HK-2 (cell line): ENCODE measurements at regions not wholly inside any gene's neighbourhood (a gene's known extent, or its start where the extent isn't known, plus 50 kb on each side); places are given as distances from the start of the nearest gene placed in this dataset.

Experiments used
- DNase-seq: peaks from one replicate; pipeline ENCODE4 v3.0.0-alpha.2; 2018; ENCODE audit not compliant: unreplicated experiment

- no peak for DNase-seq
Measured at GRCh38 chr12:77406219-77406905, 341.0 kb upstream of the E2F7 start.

- DNase-seq, result no peak
Measured at GRCh38 chr12:77402716-77403115, 337.3 kb upstream of the E2F7 start.

DNA sequence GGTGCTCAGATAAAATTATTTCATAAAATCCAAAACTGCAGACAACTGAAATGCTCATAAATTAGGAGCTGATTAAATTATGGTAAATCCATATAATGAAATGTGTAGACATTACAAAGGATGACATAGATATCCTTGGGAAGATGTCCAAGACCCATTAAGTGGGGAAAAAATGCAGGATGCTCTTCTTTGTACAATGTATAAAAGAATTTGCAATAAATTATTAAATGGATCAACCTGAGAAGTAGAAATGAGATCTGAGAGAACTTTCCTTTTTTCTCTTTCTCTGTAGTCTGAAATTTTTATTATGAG lies 336.4 kb upstream of the E2F7 start:
- DNase-seq, result no peak

DNA sequence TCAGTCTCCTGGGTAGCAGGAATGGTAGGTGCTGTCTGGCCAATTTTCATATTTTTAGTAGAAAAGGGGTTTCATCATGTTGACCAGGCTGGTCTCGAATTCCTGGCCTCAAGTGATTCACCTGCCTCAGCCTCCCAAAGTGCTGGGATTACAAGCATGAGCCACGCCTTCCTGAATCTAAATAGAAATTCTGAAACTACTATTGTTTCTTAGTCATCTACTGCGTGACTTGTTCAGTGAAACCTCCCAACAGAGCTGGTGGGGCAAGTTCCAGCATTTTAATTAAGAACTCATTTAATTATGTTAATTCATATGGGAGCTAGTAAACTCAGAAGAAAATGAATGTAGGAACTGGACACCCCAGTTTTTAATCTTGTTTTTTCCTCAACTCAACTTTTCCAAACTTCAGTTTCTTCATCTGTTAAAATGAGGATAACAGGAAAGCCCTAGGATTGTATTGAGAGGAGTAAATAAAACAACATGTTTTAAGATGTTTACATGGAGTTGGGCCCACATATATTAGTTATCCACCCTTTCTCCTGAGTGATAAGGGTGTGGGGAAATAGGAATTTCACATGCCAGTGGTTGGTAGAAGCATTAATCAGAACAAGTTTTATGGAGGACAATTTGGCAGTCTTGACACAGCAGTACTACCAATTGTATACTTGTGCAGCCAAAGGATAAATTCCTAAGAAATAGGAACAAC lies 335.8 kb upstream of the E2F7 start:
- no peak for DNase-seq

- no peak for DNase-seq
Measured at GRCh38 chr12:77392467-77393088, 327.2 kb upstream of the E2F7 start.

DNA sequence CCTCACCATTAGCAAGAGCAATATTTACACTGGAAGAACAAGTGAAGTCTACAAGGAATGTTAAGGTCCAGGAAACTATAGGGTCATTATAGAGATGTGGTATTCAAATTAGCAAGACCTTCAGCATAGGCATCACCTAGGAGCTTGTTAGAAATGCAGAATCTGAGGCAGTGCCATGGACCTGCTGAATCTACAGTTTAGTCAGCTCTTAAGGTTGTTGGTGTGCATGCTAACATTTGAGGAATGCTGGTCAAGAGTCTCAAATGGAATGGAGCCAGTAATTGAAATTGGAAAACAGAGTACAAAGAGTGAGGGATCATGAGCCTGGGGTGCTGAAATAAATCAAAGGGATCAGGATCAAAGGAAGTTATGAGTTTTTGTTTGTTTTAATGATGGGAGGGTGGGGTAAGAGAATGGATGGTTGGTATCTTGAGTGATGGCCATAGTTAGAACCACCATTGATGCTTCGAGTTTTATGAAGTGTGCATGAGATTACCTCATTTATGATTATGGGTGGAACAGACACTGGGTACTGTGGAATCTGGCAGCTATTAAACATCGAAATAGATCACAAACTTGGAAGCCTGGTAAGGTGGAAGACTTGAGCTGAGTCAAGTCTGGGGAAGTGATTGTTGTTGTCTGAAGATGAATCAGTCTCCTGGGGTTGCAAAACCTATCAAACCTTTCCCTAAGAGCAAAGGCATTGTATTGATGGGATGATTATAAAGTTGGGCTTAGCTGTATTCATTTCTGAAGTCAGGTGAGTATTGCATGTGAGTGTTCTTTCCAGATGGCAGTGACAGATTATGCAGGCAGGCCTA lies 323.3 kb upstream of the E2F7 start:
- no peak for DNase-seq

DNA sequence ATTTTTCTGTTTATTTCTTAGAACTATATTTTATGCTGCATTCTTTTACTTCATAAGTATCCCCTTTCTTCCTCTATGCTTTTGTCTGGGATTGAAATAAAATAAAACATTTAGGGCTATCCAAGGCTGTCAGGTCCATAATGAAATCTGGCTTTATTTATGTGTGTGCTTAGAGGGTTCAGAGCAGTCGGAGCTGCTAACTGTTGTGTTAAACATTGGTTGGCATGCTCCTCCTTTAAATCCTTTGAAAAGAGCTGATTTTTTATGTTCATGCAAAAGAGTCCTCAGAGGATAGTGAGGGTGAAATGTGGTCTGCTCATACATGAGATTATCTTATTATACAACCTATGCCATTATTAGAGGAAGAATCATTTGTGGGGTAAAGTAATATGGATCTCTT lies 322.3 kb upstream of the E2F7 start:
- DNase-seq, result no peak

DNA sequence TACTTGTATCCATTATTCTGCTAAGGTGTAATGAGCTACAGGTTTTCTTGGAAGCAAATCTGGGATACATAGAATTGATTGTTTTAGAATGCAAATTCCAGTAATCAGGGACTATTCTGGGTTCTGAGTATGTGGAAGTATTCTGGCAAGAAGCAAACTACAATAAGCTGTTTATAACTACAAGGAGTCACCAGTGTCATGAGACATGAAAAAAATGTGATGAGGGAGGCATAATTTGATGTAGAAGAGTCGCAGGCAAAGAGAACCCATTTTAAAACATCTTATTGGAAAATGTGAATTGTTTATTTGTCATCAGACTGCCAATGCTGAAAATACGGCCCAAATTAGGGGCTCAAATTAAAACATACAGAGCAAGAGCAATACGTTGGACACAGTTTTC lies 321.8 kb upstream of the E2F7 start:
- DNase-seq, result no peak

- no peak for DNase-seq
Measured at GRCh38 chr12:77384941-77385340, 319.6 kb upstream of the E2F7 start.

DNA sequence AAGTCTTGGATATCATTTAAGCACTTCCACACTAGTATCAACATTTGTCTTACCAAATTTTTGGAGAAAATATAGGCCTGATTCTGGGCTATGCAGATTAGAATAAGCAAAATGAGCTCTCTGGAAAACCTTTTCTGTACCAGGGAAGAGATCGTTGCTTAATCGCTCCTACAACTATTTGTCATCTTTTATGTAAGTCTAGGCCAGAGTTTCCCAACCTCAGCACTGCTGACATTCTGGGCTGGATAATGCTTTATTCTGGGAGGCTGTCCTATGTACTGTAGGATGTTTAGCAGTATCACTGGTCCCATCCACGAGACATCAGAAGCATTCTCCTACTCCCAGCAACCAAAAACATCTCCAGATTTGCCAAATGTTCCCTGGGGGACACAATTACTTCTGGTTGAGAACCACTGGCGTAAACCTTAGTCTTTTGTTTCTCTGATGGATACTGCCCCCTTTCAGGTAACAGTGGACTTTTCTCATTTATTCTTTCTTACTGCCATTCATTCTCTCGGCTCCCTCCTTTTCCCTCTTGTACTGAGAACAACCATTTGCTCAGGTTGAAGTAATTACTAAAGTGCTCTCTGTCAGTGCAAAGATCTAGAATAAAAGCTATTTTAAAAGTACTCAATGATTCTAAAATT lies 316.9 kb upstream of the E2F7 start:
- no peak for DNase-seq

DNA sequence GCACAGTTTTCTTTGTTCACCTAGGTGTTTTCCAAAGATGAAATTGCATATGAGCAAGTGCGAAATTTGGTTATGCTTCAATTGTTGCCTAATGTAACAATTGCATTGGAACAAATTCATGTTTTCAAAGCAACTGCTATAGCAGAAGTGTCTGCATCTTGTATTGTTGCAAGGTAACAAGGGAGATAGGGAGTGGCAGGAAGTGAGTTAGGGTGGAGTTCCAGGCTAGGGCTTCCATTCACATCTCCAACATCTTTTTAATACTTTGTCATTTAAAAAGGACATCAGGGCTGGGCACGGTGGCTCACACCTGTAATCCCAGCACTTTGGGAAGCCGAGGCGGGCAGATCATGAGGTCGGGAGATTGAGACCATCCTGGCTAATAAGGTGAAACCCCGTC lies 312.3 kb upstream of the E2F7 start:
- no peak for DNase-seq

- no peak for DNase-seq
Measured at GRCh38 chr12:77377116-77377515, 311.7 kb upstream of the E2F7 start.

GRCh38 chr12:77374673-77375072 lies 309.3 kb upstream of the E2F7 start:
- no peak for DNase-seq

GRCh38 chr12:77372494-77372893 lies 307.1 kb upstream of the E2F7 start:
- no peak for DNase-seq

DNA sequence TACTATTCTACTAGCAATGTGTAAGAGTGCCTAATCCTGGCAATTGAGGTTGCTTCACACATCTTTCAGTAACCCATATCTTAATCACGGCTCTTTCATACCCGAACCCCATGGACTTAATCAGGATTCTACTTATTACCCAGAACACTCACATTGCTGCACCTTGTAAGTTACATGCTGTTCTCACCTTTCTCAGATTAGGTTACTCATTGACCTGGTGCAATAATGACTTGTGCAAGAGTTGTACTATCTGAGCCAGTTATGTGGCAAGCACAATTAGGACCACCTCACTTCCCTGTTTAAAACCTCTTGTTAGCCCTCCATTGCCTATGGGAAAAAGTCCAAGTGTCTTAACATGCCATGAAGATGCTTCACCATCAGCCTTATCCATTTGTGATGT lies 306.7 kb upstream of the E2F7 start:
- DNase-seq, result no peak

GRCh38 chr12:77368379-77368778 lies 303.0 kb upstream of the E2F7 start:
- DNase-seq, result no peak

DNA sequence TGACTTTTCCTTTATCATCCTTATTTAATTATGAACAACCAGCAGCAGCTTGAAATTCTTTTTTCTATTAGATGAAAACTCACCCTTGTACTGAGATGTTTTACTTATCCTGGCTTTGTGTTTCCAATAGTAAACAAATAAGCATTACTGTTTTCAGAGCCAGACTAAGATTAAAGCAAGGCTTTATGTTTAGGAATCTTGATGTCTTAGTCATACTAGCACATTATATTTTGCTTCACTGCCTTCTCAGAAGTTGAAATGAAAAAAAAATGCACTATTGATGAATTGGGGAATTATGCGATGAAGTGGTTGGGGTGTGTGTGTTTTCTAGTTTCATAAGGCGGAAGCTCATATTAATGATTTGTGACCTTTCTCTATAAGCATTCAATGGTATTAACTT lies 301.2 kb upstream of the E2F7 start:
- DNase-seq, result no peak

DNA sequence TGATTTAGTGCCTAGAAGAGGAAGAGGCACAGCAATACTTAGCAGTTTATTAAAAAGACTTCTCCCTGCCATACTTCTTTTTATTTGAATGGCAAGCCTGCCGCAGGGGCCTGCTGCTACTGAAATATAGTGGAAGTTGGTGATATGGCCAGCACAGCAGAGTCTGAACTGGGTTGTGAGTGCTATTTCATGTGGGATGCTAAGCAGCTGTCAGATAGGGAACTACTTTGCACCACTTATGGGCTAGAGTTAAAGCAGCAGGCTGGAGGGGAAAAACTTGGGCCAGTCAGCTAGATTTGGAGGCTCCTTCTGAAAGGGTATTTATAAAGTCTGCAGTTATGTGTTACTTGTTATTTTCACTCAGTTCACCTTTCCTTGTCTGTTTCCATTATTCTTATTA lies 299.0 kb upstream of the E2F7 start:
- no peak for DNase-seq

GRCh38 chr12:77362509-77363210 lies 297.3 kb upstream of the E2F7 start:
- no peak for DNase-seq

DNA sequence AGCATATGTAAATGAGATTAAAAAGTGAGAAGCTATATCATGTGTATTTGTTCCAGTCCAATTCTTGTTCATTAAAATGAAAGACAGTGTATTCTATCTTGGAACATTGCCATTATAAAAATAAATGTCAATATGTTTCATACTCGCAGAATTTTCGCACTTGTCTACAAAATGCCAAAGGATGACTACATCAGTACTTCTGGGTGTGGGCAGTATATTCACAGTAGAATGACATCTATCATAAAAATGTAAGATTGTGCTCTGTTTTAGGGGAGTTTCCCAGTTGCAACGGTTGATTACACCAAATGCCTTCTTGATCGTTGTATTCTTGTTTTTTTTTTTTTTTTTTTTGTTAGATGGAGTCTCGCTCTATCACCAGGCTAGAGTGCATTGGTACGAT lies 292.3 kb upstream of the E2F7 start:
- no peak for DNase-seq

DNA sequence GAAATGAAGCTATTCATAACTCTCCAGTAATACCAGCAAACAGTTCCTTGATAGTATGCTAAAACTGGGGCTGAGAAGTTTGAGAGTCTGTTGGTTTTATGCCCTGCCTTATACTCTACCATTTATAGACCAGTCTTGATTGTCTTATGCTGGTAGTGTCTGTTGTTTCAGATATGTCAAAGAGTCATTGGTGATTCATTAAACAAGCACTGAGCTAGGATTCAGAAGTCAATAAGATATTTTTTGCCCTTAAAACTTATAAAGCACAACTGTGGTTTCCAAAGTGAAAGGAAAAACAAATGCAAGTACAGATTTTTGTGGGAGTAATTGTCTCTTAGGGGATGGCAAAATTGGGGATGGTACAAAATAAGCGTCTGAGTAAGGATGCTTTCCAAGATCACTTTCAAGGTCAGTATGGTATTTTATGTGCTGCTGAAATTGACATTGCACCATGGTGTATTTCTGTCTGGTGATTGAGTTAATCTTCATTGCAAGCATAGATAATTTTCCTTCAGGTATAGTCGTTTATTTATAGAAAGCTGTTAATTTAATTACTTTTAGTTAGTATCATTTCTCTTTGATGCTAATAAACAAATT lies 289.5 kb upstream of the E2F7 start:
- DNase-seq, result no peak
